Left ventricle myocardium superior (tissue), 1 donor: ENCODE measurements at regions not wholly inside any gene's neighbourhood (a gene's known extent, or its start where the extent isn't known, plus 50 kb on each side); places are given as distances from the start of the nearest gene placed in this dataset.

Experiments
- ATAC-seq: fragments of 200-7000 bp; cut with Tn5 transposase; one replicate; pipeline ENCODE4 v1.9.1; 2020; ENCODE audit warnings: mild to moderate bottlenecking, moderate library complexity
- DNase-seq: peaks from one replicate; pipeline ENCODE4 v3.0.0-alpha.2; 2020
- intact Hi-C: fragments of 100-400 bp; cut with micrococcal nuclease; formaldehyde crosslinking; loops from one replicate; pipeline ENCODE4 v1.11.0; 2022
- donor health status: DM: no; HTN: yes; CAD: no; lungs with severe emphysema.

DNA sequence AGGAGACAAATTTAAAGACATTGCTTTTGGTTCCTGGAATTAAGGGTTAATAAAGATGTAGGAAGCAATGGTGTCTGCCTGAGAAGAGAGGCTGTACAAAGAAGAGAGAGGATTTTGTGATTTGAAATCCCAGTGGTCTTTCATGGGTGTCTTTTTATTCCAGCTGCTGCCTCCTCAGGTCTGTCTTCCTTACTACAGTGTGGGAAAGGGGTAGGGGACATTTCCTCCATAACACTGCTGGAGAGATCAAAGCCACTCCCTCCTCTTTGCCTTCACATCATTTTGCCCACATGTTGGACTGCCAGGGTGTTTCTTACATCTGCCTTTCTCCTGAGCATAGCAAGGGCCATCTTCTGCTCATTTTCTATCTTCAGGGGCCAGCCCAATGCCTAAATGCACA is 348.5 kb downstream of the EN1 start:
- intact Hi-C loops, result no loop called here
- DNase-seq (no peak), ATAC-seq (no peak)

DNA sequence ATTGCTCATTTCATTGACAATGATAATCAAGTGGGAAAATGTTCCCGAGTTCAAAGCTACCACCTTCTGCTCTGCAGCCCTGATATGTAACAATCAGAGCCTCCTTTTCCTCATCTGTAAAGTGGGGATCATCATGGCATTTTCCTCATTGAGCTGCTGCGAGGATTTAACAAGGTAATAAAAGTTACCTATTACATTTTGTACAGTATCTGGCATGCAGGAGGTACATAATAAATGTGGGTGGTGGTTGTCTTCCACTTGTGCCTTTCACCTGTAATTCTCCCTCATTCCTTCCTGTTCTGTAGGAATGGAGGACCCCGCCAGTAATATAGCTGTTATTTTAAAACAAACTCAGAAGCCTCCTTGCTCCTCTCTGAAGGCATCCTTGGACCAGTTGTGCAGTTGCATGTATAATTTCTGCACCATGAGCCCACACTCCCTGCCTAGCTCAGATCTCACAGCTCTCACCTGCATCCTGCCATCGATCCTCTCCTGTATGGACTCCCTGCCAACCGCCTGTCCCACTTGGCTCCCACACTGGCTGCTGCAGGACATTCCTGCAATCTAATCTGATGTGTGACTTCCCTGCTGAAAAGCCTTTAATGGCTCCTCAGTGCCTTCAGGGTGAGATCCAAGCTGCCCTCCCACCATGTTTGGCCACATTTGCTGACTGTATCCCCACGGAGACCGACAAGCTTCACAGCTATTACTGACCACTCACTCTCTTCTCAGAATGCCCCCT is 350.4 kb downstream of the EN1 start:
- intact Hi-C loops, result no loop called here
- ATAC-seq, result no peak
- DNase-seq, result no peak

- DNase-seq (no peak), ATAC-seq (no peak)
- intact Hi-C loops, result no loop called here
Measured at GRCh38 chr2:118496467-118496866, 351.0 kb downstream of the EN1 start.

DNA sequence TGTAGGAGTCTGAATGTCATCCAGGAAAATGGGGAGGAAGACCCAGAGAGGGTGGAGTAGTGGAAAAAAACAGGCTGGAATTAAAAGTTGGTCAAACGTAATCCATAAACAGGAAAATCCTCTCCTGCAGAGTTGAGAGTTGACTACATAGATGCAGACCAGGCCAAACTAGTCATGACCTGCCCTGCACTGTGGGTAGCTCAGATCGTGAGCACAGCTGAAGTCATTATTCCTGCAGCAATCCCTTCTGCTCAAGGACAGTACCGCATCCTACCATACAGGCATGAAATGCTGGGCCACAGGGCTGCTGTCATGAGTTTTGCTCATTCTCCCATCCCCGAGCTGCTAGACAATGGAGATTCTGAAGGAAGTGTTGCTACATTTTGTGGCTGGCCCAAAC is 352.2 kb downstream of the EN1 start:
- ATAC-seq, result no peak
- intact Hi-C loops, result no loop called here
- no peak for DNase-seq

GRCh38 chr2:118493213-118493612 is 354.2 kb downstream of the EN1 start:
- ATAC-seq, result no peak
- intact Hi-C loops, result no loop called here
- DNase-seq, result no peak

- ATAC-seq (no peak), DNase-seq (no peak)
- intact Hi-C loops, result no loop called here
Measured at GRCh38 chr2:118492335-118492734, 355.1 kb downstream of the EN1 start.

DNA sequence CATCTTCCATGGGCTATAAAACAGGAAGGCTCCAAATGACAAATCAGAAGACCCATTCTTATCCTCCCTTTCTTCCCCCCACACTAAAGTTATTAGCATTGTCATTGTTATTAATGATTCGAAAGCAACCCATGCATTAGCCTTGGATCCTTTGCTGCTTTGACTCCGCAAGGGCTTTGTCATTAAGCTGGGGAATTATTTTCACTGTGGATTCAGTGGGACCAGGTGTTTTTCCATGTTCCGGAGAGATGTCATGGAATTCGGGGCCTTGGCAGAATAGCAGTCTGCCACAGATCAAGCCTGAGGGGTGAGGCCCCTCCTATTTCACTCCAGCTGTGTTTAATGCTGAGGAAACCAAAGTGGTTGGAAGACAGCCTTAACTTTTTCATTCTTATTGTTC is 357.1 kb downstream of the EN1 start:
- ATAC-seq, result no peak
- no peak for DNase-seq
- intact Hi-C loops, result no loop called here

DNA sequence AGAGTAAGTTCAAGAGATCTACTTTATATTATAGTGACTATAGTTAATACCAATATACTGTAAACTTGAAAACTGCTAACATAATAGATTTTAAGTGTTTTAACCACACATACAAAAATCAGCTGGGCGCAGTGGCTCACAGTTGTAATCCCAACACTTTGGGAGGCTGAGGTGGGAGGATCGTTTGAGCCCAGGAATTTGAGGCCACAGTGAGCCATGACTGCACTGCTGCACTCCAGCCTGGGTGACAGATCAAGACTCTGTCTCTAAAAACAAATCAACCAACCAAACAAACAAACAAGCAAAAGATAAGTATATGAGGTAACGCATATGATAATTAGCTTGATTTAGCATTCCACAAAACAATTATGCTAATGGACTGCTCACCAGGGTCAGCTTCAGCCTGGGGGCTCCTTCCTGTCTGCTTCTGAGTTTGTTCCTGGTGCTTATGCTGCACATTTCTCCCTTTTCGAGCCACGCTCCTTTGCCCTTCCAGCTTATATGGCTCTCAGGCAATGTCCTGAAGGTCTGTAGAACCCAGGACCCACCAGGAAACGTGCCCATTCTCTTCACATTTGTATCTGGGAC is 357.6 kb downstream of the EN1 start:
- DNase-seq, result no peak
- no peak for ATAC-seq
- intact Hi-C loops, result no loop called here

DNA sequence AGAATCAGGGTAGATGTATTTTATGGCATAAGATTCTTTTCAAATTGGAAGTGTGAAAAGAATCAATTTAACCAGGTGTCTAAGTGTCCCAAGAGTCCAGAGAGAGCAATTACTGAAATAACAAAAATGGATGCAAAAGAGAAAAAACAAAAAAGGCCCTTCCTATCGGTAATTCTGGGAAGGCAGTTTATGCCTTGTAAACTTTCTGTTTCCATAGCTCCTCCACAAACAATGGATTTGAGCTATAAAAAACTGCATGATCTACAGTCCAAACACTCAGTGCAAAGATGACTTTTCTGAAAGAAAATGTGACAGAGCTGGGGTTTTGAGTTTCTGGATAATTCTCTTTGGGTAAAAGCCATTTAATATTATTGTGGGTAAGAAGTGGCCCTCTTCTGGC is 366.1 kb downstream of the EN1 start:
- ATAC-seq (no peak), DNase-seq (no peak)
- intact Hi-C loops, result no loop called here

DNA sequence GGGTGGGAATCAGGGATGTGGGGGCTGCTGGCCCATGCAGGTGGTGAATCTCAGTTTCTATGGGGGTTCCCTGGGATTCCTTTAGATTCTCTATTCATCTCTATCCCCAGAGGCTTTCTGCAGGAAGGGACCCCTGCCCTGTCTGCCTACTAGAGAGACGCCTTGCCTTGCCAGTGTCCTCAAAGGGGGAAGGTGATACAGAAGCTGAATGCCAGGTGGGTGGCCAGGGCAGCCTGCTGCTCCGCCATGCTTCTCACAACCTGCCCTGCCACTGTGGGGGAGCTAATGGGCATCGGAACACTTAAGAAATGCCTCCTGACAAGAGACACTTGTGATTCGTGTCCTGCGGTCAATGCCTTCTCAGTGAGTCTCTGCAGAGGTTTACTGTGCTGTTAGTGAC is 368.4 kb downstream of the EN1 start:
- no peak for ATAC-seq
- intact Hi-C loops, result no loop called here
- no peak for DNase-seq

DNA sequence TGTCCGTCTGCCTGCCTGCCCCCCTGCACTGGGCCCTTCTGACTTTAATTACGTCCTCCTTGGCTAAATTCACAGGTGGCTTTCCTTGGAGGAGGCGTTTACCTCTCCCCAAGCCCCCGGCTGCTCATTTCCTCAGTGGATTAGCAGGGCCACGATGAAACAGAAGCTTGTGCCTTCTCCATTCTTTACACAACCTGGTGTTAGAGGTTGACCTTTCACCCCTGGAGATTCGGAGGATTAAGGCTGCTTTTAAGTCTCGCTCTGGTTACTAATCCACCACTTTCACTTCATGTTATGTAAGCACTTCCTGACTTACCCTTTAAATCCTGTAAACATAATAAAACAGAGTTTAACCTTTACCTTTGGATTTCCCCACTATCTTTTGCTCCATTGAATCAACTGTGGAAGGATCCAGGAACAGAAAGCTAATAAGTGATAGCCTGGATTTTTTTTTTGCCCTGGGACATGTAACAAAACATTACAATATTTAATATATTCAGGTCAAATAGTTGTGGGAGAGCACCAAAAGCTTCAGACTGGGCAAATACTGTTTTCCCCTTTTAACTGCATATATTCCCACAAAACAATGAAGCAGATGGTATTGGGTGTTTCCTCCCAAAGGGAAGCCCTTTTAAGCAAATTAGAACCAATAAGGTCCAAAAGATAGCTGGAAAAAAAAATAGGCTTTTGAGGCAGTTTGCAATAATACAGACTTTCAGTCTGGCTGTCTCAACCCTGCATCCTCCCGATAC is 370.2 kb downstream of the EN1 start:
- intact Hi-C loops, result no loop called here
- ATAC-seq, result no peak
- DNase-seq, result no peak

DNA sequence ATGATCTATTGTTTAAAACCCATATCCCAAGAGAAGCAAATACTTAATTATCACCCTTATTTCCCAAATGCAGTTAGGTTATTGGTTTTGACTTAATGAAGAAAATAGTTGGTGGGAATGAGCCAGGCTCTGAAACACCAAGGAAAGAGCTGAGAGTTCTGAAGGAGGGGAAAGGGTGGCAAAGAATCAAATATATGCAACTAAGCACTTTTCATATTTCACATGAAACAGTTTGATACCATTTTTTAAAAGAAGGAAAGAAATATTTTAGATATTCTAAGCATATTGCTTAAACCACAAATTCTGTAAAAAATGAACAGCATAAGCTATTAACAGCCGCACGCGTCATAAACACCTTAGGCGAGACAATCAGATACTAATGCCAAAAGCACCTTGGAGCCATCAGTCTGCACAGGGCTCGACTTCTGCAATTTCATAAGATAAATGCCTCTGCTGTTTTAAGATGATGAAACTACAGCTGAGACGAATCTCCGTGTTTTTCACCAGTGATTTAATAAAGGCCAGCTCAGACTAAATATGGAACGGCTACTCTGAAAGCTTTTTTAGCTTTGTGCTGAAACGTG is 371.7 kb downstream of the EN1 start:
- intact Hi-C loops, result no loop called here

GRCh38 chr2:118474541-118474920 is 372.9 kb downstream of the EN1 start:
- intact Hi-C loops, result no loop called here
- DNase-seq, result no peak
- ATAC-seq, result no peak

More for the DNA sequence above, 371.7 kb downstream of the EN1 start:
- DNase-seq (no peak), ATAC-seq (no peak)

GRCh38 chr2:118473846-118474540 is 373.5 kb downstream of the EN1 start:
- intact Hi-C loops, result no loop called here
- DNase-seq (no peak), ATAC-seq (no peak)

- intact Hi-C loops, result no loop called here
- DNase-seq (no peak), ATAC-seq (no peak)
Measured at GRCh38 chr2:118473241-118473640, 374.2 kb downstream of the EN1 start.

DNA sequence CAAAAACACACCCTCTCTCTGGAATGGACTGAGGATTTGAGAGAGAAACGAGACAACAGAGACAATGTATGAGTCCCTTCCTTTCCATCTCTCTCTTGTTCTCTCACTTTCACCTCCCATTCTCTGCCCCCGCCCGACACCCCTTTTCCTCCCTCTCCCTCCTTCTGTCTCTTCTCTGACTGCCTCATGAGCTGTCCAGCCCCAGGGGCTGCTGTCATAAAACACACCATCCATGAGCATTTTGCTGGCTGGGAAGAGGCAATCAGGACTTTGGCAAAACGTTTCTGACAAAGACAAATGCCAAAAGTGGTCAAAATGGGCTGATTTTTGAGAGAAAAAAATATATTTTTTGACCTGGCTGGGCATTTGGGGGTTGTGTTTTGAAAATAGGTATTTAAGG is 377.2 kb downstream of the EN1 start:
- DNase-seq, result no peak
- no peak for ATAC-seq
- intact Hi-C loops, result no loop called here

DNA sequence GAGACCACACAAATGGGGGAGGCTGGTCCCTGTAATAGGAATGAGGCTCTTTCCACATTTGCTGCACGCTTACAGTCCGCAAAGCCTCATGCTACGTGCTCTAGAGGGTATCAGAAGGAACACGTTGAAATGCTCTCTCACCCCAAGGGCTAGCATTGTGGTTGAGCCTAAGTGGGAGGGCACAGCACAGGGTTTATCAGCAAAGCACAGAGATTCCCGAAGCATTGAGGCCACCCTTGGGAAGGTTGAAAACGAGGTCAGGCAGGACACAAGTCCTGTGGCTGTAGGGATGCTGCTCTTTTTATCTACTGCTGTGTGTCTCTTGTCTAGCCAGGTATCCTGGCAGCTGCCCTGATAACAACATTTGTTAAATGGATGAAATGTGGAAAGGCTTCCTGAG is 378.3 kb downstream of the EN1 start:
- DNase-seq (no peak), ATAC-seq (no peak)
- intact Hi-C loops, result no loop called here

DNA sequence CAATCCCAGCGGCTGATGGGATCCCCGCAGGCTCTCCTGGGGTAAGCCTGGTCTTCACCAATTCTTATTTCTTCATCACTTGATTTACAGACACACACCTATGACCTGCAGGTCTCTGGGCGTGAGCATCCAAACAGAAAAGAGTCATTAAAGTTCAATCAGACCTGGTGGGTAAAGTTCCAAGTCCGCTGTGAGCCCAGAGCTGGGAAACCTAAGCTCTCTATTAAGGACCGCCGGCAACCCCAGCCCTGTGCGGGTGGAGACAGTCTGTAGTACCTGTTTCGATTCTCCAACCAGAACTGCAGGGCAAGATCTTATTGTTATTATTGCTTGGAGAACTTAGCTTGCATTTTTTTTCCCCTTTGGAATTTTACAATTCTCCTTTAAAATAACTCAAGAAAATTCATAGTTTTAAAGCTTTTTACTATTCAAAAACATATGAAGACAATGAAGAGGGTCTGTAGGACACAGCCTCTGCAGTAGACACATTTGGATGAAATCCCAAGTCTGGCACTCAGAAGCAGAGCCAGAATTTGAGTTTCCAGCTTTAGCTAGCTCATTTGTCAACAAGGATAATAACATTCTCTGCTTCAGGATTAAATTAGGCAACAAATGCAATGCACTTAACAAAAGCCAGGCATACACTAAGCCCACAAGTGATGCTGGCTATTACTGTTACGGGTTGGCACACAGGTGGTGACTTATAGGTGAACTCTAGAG is 376.4 kb downstream of the INSIG2 start:
- ATAC-seq, result no peak
- intact Hi-C loops, result no loop called here
- no peak for DNase-seq

GRCh38 chr2:118464046-118464445 is 375.8 kb downstream of the INSIG2 start:
- intact Hi-C loops, result no loop called here
- DNase-seq (no peak), ATAC-seq (no peak)
